ENCODE measurements at regions not wholly inside any gene's neighbourhood (a gene's known extent, or its start where the extent isn't known, plus 50 kb on each side); places are given as distances from the start of the nearest gene placed in this dataset.

DNA sequence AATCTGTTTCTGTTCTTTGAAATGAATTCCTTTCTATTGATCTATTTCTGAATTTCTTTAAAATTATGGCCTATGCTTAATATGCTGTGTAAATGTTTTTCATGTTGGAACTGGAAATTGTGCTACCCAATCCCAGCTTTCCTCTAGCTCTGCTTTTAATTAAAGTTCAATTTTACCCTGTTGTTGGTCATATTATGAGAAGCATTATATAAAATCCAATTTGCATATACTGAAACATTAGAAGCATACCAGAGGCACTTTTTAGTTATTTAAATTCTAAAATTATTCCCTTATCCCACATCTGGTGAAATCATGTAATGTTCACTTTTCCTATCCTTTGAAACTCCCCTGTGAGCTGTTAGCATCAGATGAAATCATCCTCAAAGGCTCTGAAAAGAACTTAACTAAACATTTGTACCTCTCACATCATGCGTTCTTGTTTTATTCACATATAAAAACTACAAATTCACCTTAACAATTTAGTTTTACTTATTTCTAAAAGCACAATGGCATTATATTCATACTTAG is 160.6 kb upstream of the COL21A1 start:
- Histone ChIP-seq H3K36me3 (ENCODE audit: insufficient read depth, low read length, poor library complexity, severe bottlenecking) (no peaks in the 10 kb centered on the region), H3K4me3 (ENCODE audit: low read depth, low read length, poor library complexity, severe bottlenecking) (no peak overlapping the region), H3K27me3 (replicated peaks; ENCODE audit: insufficient read depth, low read depth, low read length, poor library complexity) (no peaks in the 10 kb centered on the region), H3K4me1 (ENCODE audit: insufficient read depth, low read length, poor library complexity, severe bottlenecking) (no peaks in the 10 kb centered on the region), H3K9me3 (ENCODE audit: low read depth, low read length, poor library complexity, severe bottlenecking) (no peaks in the 10 kb centered on the region), H3K27ac (ENCODE audit: low read depth, low read length, poor library complexity, severe bottlenecking) (no peak overlapping the region)
- POLR2A ChIA-PET (ENCODE audit: low non-redundant PET), result no interaction called here
- intact Hi-C loops (cut with micrococcal nuclease; ENCODE audit: unreplicated experiment), result no loop called here
- TF ChIP-seq EZH2 (IDR thresholded peaks at IDR 0.05; ENCODE audit: borderline replicate concordance, low read depth, low read length, poor library complexity, severe bottlenecking), result no peak
- TF ChIP-seq, protein P1, sequence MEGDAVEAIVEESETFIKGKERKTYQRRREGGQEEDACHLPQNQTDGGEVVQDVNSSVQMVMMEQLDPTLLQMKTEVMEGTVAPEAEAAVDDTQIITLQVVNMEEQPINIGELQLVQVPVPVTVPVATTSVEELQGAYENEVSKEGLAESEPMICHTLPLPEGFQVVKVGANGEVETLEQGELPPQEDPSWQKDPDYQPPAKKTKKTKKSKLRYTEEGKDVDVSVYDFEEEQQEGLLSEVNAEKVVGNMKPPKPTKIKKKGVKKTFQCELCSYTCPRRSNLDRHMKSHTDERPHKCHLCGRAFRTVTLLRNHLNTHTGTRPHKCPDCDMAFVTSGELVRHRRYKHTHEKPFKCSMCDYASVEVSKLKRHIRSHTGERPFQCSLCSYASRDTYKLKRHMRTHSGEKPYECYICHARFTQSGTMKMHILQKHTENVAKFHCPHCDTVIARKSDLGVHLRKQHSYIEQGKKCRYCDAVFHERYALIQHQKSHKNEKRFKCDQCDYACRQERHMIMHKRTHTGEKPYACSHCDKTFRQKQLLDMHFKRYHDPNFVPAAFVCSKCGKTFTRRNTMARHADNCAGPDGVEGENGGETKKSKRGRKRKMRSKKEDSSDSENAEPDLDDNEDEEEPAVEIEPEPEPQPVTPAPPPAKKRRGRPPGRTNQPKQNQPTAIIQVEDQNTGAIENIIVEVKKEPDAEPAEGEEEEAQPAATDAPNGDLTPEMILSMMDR (conservative IDR thresholded peaks at IDR 0.05; ENCODE audit: low read depth, low read length), result no peak
- no TSS peak for BruUV-seq (replicated peaks)
- DNase-seq (ENCODE audit: low spot score), result no peak
- CTCF ChIA-PET, result no interaction called here

DNA sequence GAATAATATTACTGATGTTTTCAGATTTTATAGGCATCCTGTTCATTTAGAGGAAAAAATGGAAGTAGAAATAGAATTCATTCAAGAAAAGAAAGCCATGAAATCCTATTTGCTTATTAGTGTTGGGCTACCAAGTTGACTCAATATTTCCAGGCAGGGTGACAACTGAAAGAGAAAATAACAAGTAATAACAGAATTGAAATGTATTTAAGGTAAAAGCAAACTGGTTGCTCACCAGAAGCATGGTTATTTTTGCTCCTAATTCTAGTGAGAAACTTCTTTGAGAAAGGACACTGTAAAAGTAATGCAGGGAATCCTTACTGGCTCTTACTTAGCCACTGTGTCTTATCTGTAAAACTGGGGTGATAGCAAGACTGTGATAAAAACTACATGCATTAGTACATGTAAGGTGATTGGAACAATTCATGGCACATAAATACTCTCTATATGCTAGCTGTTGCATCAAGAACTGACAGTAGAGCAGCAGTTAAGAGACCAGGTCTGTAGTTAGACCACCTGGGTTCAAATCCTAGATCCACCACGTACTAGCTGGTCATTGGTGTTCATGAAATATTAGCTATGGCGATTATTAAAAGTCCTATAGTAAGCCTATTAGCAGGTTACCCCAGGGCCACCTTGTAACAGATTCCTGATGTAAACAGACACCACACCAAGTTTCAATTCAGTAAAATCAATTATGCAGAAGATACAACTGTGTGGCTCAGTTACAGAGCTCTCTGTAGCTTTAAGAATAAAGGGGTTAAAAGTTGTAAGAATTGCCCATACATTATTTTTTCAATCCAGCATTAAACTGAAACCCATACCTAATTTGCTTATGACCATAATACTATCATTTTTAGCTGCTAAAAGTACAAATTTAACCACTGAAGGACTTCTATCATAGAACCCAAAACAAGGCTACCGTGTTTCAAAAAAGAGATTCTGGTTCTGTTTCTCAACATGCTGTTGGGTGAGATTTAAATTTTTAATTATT is 159.2 kb upstream of the COL21A1 start:
- CTCF ChIA-PET, result no interaction called here
- no peak for TF ChIP-seq EZH2 (IDR thresholded peaks at IDR 0.05; ENCODE audit: borderline replicate concordance, low read depth, low read length, poor library complexity, severe bottlenecking)
- no peak for DNase-seq (ENCODE audit: low spot score)
- Histone ChIP-seq H3K4me3 (ENCODE audit: low read depth, low read length, poor library complexity, severe bottlenecking) (no peak overlapping the region), H3K9me3 (ENCODE audit: low read depth, low read length, poor library complexity, severe bottlenecking) (peaks cover 3% of the 10 kb centered on the region), H3K27me3 (replicated peaks; ENCODE audit: insufficient read depth, low read depth, low read length, poor library complexity) (no peaks in the 10 kb centered on the region), H3K27ac (ENCODE audit: low read depth, low read length, poor library complexity, severe bottlenecking) (no peak overlapping the region), H3K36me3 (ENCODE audit: insufficient read depth, low read length, poor library complexity, severe bottlenecking) (no peaks in the 10 kb centered on the region), H3K4me1 (ENCODE audit: insufficient read depth, low read length, poor library complexity, severe bottlenecking) (no peaks in the 10 kb centered on the region)
- intact Hi-C loops (cut with micrococcal nuclease; ENCODE audit: unreplicated experiment), result no loop called here
- POLR2A ChIA-PET (ENCODE audit: low non-redundant PET), result interaction anchor here (0.6 kb wide), 1 partner anchor 1674 kb away, joined by 3 read pairs; no protein-coding TSS in a partner anchor
- BruUV-seq (replicated peaks), result no TSS peak

DNA sequence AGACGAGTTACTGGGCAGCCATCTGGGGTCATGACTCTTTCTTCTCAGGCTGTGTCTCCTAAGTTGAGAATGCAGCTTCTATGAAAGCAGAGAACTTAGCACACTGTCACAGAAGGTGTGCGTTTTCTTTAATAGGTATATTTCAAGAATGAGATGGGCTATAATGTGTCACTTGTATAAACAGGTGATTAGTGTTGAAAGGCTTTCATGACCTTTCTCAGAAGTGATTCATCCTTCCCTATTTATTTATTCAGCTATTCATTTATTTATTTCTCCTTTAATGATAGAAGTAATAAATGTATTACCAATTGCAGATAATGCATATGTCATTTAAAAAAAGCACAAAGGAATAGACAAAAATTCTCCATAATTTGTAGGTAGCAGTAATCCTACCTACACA is 157.2 kb upstream of the COL21A1 start:
- ChIA-PET CTCF (no interaction called here), POLR2A (ENCODE audit: low non-redundant PET) (no interaction called here)
- Histone ChIP-seq H3K4me1 (ENCODE audit: insufficient read depth, low read length, poor library complexity, severe bottlenecking) (no peaks in the 10 kb centered on the region), H3K27ac (ENCODE audit: low read depth, low read length, poor library complexity, severe bottlenecking) (no peak overlapping the region), H3K4me3 (ENCODE audit: low read depth, low read length, poor library complexity, severe bottlenecking) (no peak overlapping the region), H3K9me3 (ENCODE audit: low read depth, low read length, poor library complexity, severe bottlenecking) (peaks cover 8% of the 10 kb centered on the region), H3K36me3 (ENCODE audit: insufficient read depth, low read length, poor library complexity, severe bottlenecking) (no peaks in the 10 kb centered on the region), H3K27me3 (replicated peaks; ENCODE audit: insufficient read depth, low read depth, low read length, poor library complexity) (no peaks in the 10 kb centered on the region)
- no TSS peak for BruUV-seq (replicated peaks)
- intact Hi-C loops (cut with micrococcal nuclease; ENCODE audit: unreplicated experiment), result no loop called here
- DNase-seq (ENCODE audit: low spot score), result no peak
- TF ChIP-seq, protein P1 (conservative IDR thresholded peaks at IDR 0.05; ENCODE audit: low read depth, low read length), result no peak
- TF ChIP-seq EZH2 (IDR thresholded peaks at IDR 0.05; ENCODE audit: borderline replicate concordance, low read depth, low read length, poor library complexity, severe bottlenecking), result no peak

Measured in A673 (cell line).